A549 (cell line): ENCODE measurements at regions not wholly inside any gene's neighbourhood (a gene's known extent, or its start where the extent isn't known, plus 50 kb on each side); places are given as distances from the start of the nearest gene placed in this dataset.

Experiments
- ATAC-seq, 2 experiments: fragments of 200-7000 bp in 1 of 2; fragments of >200 bp in 1 of 2; cut with Nextera tagmentation in 1 of 2; cut with Tn5 transposase in 1 of 2; 3 replicates each; pipeline versions ENCODE4 v1.8.0 to v1.9.1; 2018 to 2020; ENCODE audit warnings: mild to moderate bottlenecking in 1 of 2, moderate library complexity in 1 of 2
- CTCF ChIA-PET: fragments of 300-600 bp; sonication (Branson Sonifier 250); formaldehyde crosslinking; extraction: SDS; loops from one replicate; lab custom pipeline; 2021; ENCODE audit warnings: antibody characterized with exemption, inconsistent platforms; lab: Yijun Ruan, JAX
- POLR2A ChIA-PET: fragments of 350-600 bp; formaldehyde crosslinking; extraction: SDS; loops from one replicate; lab custom pipeline; 2021; ENCODE audit warnings: antibody characterized with exemption, inconsistent platforms; lab: Yijun Ruan, JAX
- DNase-seq, 2 experiments: peaks; one replicate each; pipeline versions ENCODE4 v3.0.0 to v3.0.0-alpha.2; 2011 to 2016; ENCODE audit warnings: low read depth in 1 of 2, low spot score in 1 of 2
- FAIRE-seq: peaks from 2 replicates; lab custom pipeline; 2011; peaks lifted over from hg19 to GRCh38; lab: Jason Lieb, UNC
- H3K27ac ChIP-seq, 2 experiments: fragments of >200 bp; sonication (Bioruptor Twin); formaldehyde crosslinking; 3 replicates each; pipeline ENCODE4 v1.5.1; 2016 to 2017
- H3K4me1 ChIP-seq: fragments of >200 bp; sonication (Bioruptor Twin); formaldehyde crosslinking; 3 replicates; pipeline ENCODE4 v1.6.1; 2016
- H3K4me2 ChIP-seq: fragments of >200 bp; sonication (Bioruptor Twin); formaldehyde crosslinking; 3 replicates; pipeline ENCODE4 v1.6.1; 2016
- H3K4me3 ChIP-seq: fragments of >200 bp; sonication (Bioruptor Twin); formaldehyde crosslinking; 3 replicates; pipeline ENCODE4 v1.5.1; 2016
- H3K9me3 ChIP-seq: fragments of >200 bp; sonication (Bioruptor Twin); formaldehyde crosslinking; 3 replicates; pipeline ENCODE4 v1.6.1; 2016
- CEBPB ChIP-seq, 2 experiments: fragments of >200 bp in 1 of 2; sonication (Bioruptor Twin) in 1 of 2; formaldehyde crosslinking in 1 of 2; IDR thresholded peaks; 2 replicates each; pipeline ENCODE4 v1.6.1; 2012 to 2016
- CHD2 ChIP-seq: fragments of 150-350 bp; IDR thresholded peaks from 2 replicates; pipeline ENCODE4 v1.6.1; 2014; ENCODE audit warnings: low read length; ENCODE audit not compliant: partially characterized antibody
- EHF ChIP-seq: fragments of 250-450 bp; sonication (Bioruptor Pico); IDR thresholded peaks from 2 replicates; pipeline ENCODE4 v1.5.0; 2020; ENCODE audit warnings: mild to moderate bottlenecking
- EP300 ChIP-seq, 2 experiments: fragments of >200 bp; sonication (Bioruptor Twin); formaldehyde crosslinking; IDR thresholded peaks; 2 replicates in 1 of 2; 3 replicates in 1 of 2; pipeline ENCODE4 v1.6.1; 2016 to 2017
- ESRRA ChIP-seq: fragments of 150-350 bp; IDR thresholded peaks from 2 replicates; pipeline ENCODE4 v1.6.1; 2014; ENCODE audit warnings: mild to moderate bottlenecking, low read length, borderline replicate concordance
- FOSB ChIP-seq: fragments of 250-450 bp; sonication (Bioruptor Pico); IDR thresholded peaks from 2 replicates; pipeline ENCODE4 v1.5.0; 2020; ENCODE audit warnings: mild to moderate bottlenecking, moderate library complexity
- GATA3 ChIP-seq: IDR thresholded peaks from 2 replicates; pipeline ENCODE4 v1.6.1; 2012; ENCODE audit warnings: borderline replicate concordance
- HES2 ChIP-seq: fragments of >200 bp; sonication (Bioruptor Twin); formaldehyde crosslinking; IDR thresholded peaks from 2 replicates; pipeline ENCODE4 v1.6.1; 2016
- HEYL ChIP-seq: fragments of 250-450 bp; sonication (Bioruptor Pico); IDR thresholded peaks from 2 replicates; pipeline ENCODE4 v1.8.0; 2021; ENCODE audit warnings: mild to moderate bottlenecking, moderate library complexity
- HMGXB4 ChIP-seq: fragments of 250-450 bp; sonication (Bioruptor Pico); IDR thresholded peaks from 2 replicates; pipeline ENCODE4 v1.5.0; 2021; ENCODE audit warnings: mild to moderate bottlenecking, moderate library complexity, borderline replicate concordance
- HOXB13 ChIP-seq: fragments of 250-450 bp; sonication (Bioruptor Pico); IDR thresholded peaks from 2 replicates; pipeline ENCODE4 v1.5.0; 2020; ENCODE audit warnings: low read depth, mild to moderate bottlenecking, moderate library complexity
- HOXB5 ChIP-seq: fragments of 250-450 bp; sonication (Bioruptor Pico); IDR thresholded peaks from 2 replicates; pipeline ENCODE4 v1.5.0; 2020; ENCODE audit warnings: mild to moderate bottlenecking, moderate library complexity
- JUNB ChIP-seq: fragments of >200 bp; sonication (Bioruptor Twin); formaldehyde crosslinking; IDR thresholded peaks from 2 replicates; pipeline ENCODE4 v1.6.1; 2016
- KDM1A ChIP-seq: fragments of 200-600 bp; sonication (generic); IDR thresholded peaks from 2 replicates; pipeline ENCODE4 v1.6.1; 2016; ENCODE audit warnings: low read depth, mild to moderate bottlenecking
- KDM5A ChIP-seq: fragments of 200-600 bp; sonication (generic); IDR thresholded peaks from 2 replicates; pipeline ENCODE4 v1.6.1; 2016; ENCODE audit warnings: antibody characterized with exemption, mild to moderate bottlenecking
- MAFK ChIP-seq: fragments of 450-650 bp; IDR thresholded peaks from 2 replicates; pipeline ENCODE4 v1.6.1; 2014; ENCODE audit not compliant: partially characterized antibody
- MYC ChIP-seq: IDR thresholded peaks from 2 replicates; pipeline ENCODE4 v1.6.1; 2012; ENCODE audit warnings: mild to moderate bottlenecking, inconsistent platforms, low read length, improper control_type of control experiment, borderline replicate concordance
- NR3C1 ChIP-seq: fragments of >200 bp; sonication (Bioruptor Twin); formaldehyde crosslinking; IDR thresholded peaks from 3 replicates; pipeline ENCODE4 v1.6.1; 2017
- POLR2AphosphoS2 ChIP-seq: conservative IDR thresholded peaks from 2 replicates; pipeline ENCODE4 v1.6.1; 2012; ENCODE audit warnings: low read length, improper control_type of control experiment, inconsistent platforms
- RAD21 ChIP-seq, 2 experiments: fragments of >200 bp in 1 of 2; sonication (Bioruptor Twin) in 1 of 2; formaldehyde crosslinking in 1 of 2; IDR thresholded peaks in 1 of 2; conservative IDR thresholded peaks in 1 of 2; 2 replicates in 1 of 2; 3 replicates in 1 of 2; pipeline ENCODE4 v1.6.1; 2012 to 2018; ENCODE audit warnings: inconsistent platforms in 1 of 2
- RFX5 ChIP-seq: fragments of 450-650 bp; IDR thresholded peaks from 2 replicates; pipeline ENCODE4 v1.7.1; 2014; ENCODE audit warnings: antibody characterized with exemption, mild to moderate bottlenecking, moderate library complexity
- SMC3 ChIP-seq: fragments of >200 bp; sonication (Bioruptor Twin); formaldehyde crosslinking; IDR thresholded peaks from 3 replicates; pipeline ENCODE4 v1.6.1; 2018; ENCODE audit warnings: inconsistent platforms
- TP53 ChIP-seq: fragments of 250-450 bp; sonication (Bioruptor Pico); IDR thresholded peaks from 2 replicates; pipeline ENCODE4 v1.5.0; 2021; ENCODE audit warnings: mild to moderate bottlenecking, moderate library complexity
- USF2 ChIP-seq: fragments of 450-650 bp; IDR thresholded peaks from 2 replicates; pipeline ENCODE4 v1.6.1; 2014; ENCODE audit warnings: antibody characterized with exemption
- ZC3H11A ChIP-seq: fragments of 450-650 bp; IDR thresholded peaks from 2 replicates; pipeline ENCODE4 v1.6.1; 2014; ENCODE audit warnings: antibody characterized with exemption, mild to moderate bottlenecking
- ZNF302 ChIP-seq: fragments of 250-450 bp; sonication (Bioruptor Pico); IDR thresholded peaks from 2 replicates; pipeline ENCODE4 v1.9.0; 2021; ENCODE audit warnings: inconsistent platforms, mild to moderate bottlenecking, moderate library complexity
- ZSCAN20 ChIP-seq: fragments of 250-450 bp; sonication (Bioruptor Pico); IDR thresholded peaks from 2 replicates; pipeline ENCODE4 v1.8.0; 2022; ENCODE audit warnings: mild to moderate bottlenecking, moderate library complexity
- WGBS: methylation state at CpG from one replicate; pipeline ENCODE4 v1.1.6; 2017; ENCODE audit errors: missing lambda C conversion rate; 5-methylcytosine and 5-hydroxymethylcytosine counted together
- TF ChIP-seq, protein P1 (sequence below): fragments of >200 bp; sonication (Bioruptor Twin); formaldehyde crosslinking; IDR thresholded peaks from 3 replicates; pipeline ENCODE4 v1.6.1; 2016
- TF ChIP-seq, protein P2 (sequence below): IDR thresholded peaks from 2 replicates; pipeline ENCODE4 v1.6.1; 2012; ENCODE audit warnings: low read depth, borderline replicate concordance
- TF ChIP-seq, protein P3 (sequence below): fragments of 250-450 bp; sonication (Bioruptor Pico); IDR thresholded peaks from 2 replicates; pipeline ENCODE4 v1.5.0; 2020; ENCODE audit warnings: low read depth, mild to moderate bottlenecking, moderate library complexity
- TF ChIP-seq, protein P4 (sequence below): fragments of >200 bp; sonication (Bioruptor Twin); formaldehyde crosslinking; IDR thresholded peaks from 3 replicates; pipeline ENCODE4 v1.5.1; 2016

DNA sequence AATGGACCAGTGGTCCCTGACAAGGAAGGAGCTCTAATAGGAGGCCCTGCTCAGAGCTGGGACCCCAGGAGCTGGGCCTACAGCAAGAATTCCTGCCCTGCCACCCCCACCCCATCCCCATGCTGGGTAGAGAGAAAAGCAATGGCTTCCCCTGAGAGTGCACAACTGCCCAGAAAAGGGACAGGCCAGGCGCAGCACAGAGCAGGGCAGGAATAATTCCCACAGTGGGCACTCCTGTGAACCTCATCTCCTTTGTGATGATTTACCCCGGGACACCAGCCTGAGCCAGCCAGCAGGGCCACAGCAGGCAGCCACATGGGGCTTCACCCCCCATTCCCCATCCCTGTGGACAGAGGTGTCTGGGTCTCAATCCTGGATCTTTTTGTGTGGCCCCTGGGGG is 104.0 kb upstream of the IQSEC1 start:
- TF ChIP-seq EHF (CRISPR knock-in tag) (no peak), NR3C1 (no peak), ZC3H11A (no peak), MYC (no peak), CEBPB (IDR thresholded peaks at IDR 0.05) (no peak), HOXB13 (CRISPR knock-in tag) (no peak), HMGXB4 (CRISPR knock-in tag) (no peak), ESRRA (no peak), HES2 (no peak), CHD2 (no peak), KDM1A (no peak), SMC3 (no peak), USF2 (no peak), GATA3 (no peak), JUNB (no peak), FOSB (CRISPR knock-in tag) (no peak)
- TF ChIP-seq, protein P1, sequence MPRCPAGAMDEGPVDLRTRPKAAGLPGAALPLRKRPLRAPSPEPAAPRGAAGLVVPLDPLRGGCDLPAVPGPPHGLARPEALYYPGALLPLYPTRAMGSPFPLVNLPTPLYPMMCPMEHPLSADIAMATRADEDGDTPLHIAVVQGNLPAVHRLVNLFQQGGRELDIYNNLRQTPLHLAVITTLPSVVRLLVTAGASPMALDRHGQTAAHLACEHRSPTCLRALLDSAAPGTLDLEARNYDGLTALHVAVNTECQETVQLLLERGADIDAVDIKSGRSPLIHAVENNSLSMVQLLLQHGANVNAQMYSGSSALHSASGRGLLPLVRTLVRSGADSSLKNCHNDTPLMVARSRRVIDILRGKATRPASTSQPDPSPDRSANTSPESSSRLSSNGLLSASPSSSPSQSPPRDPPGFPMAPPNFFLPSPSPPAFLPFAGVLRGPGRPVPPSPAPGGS: no peak
- TF ChIP-seq, protein P2, sequence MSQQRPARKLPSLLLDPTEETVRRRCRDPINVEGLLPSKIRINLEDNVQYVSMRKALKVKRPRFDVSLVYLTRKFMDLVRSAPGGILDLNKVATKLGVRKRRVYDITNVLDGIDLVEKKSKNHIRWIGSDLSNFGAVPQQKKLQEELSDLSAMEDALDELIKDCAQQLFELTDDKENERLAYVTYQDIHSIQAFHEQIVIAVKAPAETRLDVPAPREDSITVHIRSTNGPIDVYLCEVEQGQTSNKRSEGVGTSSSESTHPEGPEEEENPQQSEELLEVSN: no peak
- H3K9me3 ChIP-seq: peaks cover 28% of the 10 kb centered on the region
- ATAC-seq: no peak
- CTCF ChIA-PET: interaction anchor here (1.7 kb wide), 1 partner anchor 105 kb away, joined by 4 read pairs; no protein-coding TSS in a partner anchor
- H3K27ac ChIP-seq: no peak overlapping the region
- H3K4me2 ChIP-seq: no peak overlapping the region
- no peak for DNase-seq
- POLR2A ChIA-PET: no interaction called here
- WGBS: 82% methylated on average over 2 of the region's 2 CpGs
- H3K4me1 ChIP-seq: no peaks in the 10 kb centered on the region
- no peak overlapping the region for H3K4me3 ChIP-seq
- FAIRE-seq: no peak

GRCh38 chr3:13176445-13176844 is 103.2 kb upstream of the IQSEC1 start:
- Histone ChIP-seq H3K9me3 (peaks cover 22% of the 10 kb centered on the region), H3K4me2 (no peak overlapping the region)
- CTCF ChIA-PET: interaction anchor here (0.6 to 1.2 kb wide), 2 partner anchors 14 to 35 kb away, joined by 3 to 4 read pairs; no protein-coding TSS in a partner anchor
- no peak for FAIRE-seq
- POLR2A ChIA-PET: no interaction called here
- no peak for TF ChIP-seq ZSCAN20 (CRISPR knock-in tag)
- TF ChIP-seq RFX5: no peak
- TF ChIP-seq, protein P3, sequence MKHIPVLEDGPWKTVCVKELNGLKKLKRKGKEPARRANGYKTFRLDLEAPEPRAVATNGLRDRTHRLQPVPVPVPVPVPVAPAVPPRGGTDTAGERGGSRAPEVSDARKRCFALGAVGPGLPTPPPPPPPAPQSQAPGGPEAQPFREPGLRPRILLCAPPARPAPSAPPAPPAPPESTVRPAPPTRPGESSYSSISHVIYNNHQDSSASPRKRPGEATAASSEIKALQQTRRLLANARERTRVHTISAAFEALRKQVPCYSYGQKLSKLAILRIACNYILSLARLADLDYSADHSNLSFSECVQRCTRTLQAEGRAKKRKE (CRISPR knock-in tag): no peak
- no peak for TF ChIP-seq KDM5A
- no peak for TF ChIP-seq FOSB (CRISPR knock-in tag)
- TF ChIP-seq MAFK: no peak
- no peak for TF ChIP-seq EP300 (IDR thresholded peaks at IDR 0.05)
- no peak for TF ChIP-seq POLR2AphosphoS2
- TF ChIP-seq HOXB5: no peak
- TF ChIP-seq TP53 (CRISPR knock-in tag): no peak
- TF ChIP-seq HES2: no peak
- TF ChIP-seq, protein P4, sequence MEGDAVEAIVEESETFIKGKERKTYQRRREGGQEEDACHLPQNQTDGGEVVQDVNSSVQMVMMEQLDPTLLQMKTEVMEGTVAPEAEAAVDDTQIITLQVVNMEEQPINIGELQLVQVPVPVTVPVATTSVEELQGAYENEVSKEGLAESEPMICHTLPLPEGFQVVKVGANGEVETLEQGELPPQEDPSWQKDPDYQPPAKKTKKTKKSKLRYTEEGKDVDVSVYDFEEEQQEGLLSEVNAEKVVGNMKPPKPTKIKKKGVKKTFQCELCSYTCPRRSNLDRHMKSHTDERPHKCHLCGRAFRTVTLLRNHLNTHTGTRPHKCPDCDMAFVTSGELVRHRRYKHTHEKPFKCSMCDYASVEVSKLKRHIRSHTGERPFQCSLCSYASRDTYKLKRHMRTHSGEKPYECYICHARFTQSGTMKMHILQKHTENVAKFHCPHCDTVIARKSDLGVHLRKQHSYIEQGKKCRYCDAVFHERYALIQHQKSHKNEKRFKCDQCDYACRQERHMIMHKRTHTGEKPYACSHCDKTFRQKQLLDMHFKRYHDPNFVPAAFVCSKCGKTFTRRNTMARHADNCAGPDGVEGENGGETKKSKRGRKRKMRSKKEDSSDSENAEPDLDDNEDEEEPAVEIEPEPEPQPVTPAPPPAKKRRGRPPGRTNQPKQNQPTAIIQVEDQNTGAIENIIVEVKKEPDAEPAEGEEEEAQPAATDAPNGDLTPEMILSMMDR: no peak
- TF ChIP-seq ZNF302 (CRISPR knock-in tag): no peak
- no peak for TF ChIP-seq NR3C1
- no peak for TF ChIP-seq RAD21 (conservative IDR thresholded peaks at IDR 0.05 in 1 of 2, IDR thresholded peaks at IDR 0.05 in 1 of 2)
- TF ChIP-seq HEYL: no peak
- TF ChIP-seq, all 56 proteins: peak for 0
- Histone ChIP-seq H3K4me3 (no peak overlapping the region), H3K27ac (no peak overlapping the region), H3K4me1 (no peaks in the 10 kb centered on the region)
- no peak for ATAC-seq
- no peak for DNase-seq
- 83% methylated on average over 10 of the region's 10 CpGs for WGBS
